ENCODE measurements at regions not wholly inside any gene's neighbourhood (a gene's known extent, or its start where the extent isn't known, plus 50 kb on each side); places are given as distances from the start of the nearest gene placed in this dataset.

DNA sequence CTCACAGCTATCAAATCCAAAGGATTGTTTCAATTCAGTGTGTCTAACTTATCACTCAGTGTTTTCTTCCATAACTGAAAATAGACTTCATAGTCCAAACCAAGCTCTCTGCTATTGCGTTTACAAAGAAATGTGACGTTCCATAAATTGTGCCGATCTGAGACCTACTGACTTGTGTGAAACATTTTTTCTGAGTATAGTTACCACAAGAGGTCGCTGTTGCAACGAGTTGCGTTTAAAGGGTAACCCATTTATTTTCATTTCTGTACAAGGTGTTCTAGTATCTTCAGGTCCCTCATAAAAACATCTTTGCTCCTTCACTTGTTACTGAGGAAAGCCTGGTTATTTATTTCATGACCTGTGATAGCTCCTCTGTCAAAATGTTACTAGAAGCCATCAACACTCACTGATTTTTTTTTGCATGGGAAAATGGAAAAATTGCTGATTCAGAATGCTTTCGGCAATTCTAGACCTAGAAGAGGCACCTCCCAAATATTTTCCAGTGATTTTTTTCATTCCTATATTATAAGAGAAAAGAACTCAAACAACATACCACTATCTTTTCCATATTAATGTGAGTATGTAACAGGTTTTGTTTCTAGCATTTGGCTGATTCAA lies 60.9 kb upstream of the OR4E1 start:
- DNase-seq (ENCODE audit: low read depth in 3 of 3, low spot score in 2 of 3): peak; percentile 16 to 23 (median 18)

DNA sequence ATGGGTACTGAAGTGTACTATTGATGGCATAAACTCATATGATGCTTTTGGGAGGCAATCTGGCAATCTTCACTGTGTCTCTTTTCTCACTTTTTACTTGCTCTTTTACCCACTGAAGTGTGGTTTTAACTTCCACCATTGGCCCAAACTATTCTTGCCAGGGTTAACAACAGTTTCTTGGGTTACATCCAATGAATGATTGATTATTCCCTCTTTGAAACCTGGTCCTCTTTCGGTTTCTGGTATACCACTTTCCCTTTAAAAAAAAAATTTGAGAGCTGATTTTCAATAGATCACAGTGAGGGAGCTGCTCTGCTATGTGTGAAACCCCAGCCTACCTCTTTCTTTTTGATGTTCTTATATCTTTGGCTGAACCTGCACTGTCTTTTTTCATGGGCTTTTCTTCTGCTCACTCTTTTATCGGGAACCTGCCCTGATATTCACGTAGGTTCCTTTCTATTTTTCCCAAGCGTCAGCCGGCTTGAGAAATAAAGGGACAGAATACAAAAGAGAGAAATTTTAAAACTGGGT lies 56.1 kb upstream of the OR4E1 start:
- DNase-seq (ENCODE audit: low read depth in 3 of 3, low spot score in 2 of 3): no peak

DNA sequence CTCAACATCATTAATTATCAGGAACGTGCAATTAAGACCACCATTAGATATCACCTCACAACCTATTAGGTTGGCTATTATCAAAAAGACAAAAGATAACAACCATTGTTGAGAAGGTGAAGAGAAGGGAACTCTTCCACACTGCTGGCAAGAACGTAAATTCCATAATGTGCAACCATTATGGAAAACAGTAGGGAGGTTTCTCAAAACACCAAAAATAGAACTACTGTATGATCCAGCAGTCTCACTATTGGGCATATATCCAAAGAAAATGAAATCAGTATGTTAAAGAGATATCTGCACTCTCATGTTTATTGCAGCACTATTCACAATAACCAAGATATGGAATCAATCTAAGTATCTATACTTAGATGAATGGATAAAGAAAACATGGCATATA lies 51.6 kb upstream of the OR4E1 start:
- no peak for DNase-seq (ENCODE audit: low read depth in 3 of 3, low spot score in 2 of 3)

DNA sequence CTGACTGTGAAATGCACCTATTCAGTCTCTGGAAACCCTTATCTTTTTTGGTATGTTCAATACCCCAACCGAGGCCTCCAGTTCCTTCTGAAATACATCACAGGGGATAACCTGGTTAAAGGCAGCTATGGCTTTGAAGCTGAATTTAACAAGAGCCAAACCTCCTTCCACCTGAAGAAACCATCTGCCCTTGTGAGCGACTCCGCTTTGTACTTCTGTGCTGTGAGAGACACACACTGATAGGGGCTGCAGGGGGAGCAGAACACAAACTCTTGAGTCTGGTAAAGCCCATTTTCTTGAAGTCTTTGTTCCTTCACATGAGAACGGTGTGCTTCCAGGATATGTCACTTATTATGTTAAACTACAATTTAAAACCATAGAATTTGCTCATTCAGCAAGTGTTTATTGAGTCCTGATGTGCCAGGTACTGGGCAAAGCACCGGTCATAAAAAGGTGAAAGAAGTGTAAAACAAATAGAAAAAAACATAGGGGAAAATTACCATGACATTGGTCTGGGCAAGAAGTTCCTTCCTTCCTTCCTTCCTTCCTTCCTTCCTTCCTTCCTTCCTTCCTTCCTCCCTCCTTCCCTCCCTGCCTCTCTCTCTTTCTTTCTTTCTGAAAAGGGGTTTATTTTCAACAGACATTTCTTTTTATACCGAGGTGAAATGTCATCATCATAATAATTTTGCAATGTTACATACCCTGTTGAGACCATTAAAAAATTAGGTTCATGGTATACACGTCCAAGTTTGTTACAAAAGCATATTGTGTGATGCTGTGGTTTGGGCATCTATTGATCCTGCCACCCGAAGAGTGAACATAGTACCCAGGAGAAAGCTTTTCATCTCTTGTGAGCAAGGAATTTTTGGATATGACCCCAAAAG lies 50.7 kb upstream of the OR4E1 start:
- no peak for DNase-seq (ENCODE audit: low read depth in 3 of 3, low spot score in 2 of 3)

DNA sequence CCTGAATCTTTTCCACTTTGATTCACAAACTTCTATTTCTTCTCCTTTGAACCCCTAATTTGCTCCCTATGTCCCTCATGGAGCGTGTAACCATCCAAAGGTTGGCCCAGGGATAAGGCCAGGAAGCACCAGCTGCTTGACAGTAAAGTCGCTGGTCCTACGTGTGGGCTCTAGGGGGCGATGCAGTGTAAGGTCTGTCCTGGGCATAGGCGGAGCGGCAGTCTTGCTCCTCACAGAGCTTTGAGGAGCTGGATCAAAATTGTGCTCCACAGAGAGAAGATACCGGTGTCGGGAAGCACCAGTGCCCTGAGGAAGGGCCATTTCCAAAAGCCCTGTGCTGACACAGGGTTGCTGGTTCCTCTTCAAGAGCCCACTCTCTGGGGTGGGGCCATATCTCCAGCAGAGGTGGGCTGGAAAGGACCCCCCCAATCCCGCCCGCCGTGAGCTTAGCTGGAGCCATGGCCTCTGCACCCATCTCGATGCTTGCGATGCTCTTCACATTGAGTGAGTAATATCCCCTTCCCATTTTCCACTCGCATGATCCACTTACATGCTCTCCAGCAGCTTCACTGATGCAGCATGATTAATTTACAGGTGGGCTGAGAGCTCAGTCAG lies 49.9 kb upstream of the OR4E1 start:
- peak in 1 of 3 donors; percentile 3 for DNase-seq (ENCODE audit: low read depth in 3 of 3, low spot score in 2 of 3)

All from right renal cortex interstitium (tissue), 3 donors.